Naive thymus-derived CD4-positive, alpha-beta T cell (primary cell): ENCODE measurements at regions not wholly inside any gene's neighbourhood (a gene's known extent, or its start where the extent isn't known, plus 50 kb on each side); places are given as distances from the start of the nearest gene placed in this dataset.

Source experiments
- ATAC-seq: fragments of 150-1000 bp; cut with Tn5 transposase; 2 replicates; pipeline ENCODE4 v1.10.0; 2021; ENCODE audit warnings: mild to moderate bottlenecking, moderate library complexity
- CTCF ChIA-PET: fragments of 350-600 bp; sonication (Branson Sonifier 250); formaldehyde crosslinking; loops from one replicate; lab custom pipeline; 2021; ENCODE audit warnings: antibody characterized with exemption; lab: Charles Lee
- POLR2A ChIA-PET: fragments of 350-600 bp; sonication (Branson Sonifier 250); formaldehyde crosslinking; loops from one replicate; lab custom pipeline; 2021; ENCODE audit warnings: antibody characterized with exemption, inconsistent platforms; lab: Charles Lee
- DNase-seq, 9 donors: peaks; one replicate each; pipeline versions ENCODE4 v3.0.0 to v3.0.0-alpha.2; 2020 to 2022; ENCODE audit warnings: mixed read lengths in 1 of 9
- H3K27ac ChIP-seq: one replicate; pipeline ENCODE4 v1.7.0; 2013; ENCODE audit warnings: mild to moderate bottlenecking, low read depth, low read length, moderate library complexity
- H3K27me3 ChIP-seq, 2 donors: one replicate each; pipeline ENCODE4 v1.7.0; 2013; ENCODE audit warnings: low read length in 2 of 2, mild to moderate bottlenecking in 2 of 2, moderate library complexity in 2 of 2; ENCODE audit not compliant: control insufficient read depth in 2 of 2, insufficient read depth in 2 of 2
- H3K36me3 ChIP-seq, 3 experiments: 1 replicate in 2 of 3; 2 replicates in 1 of 3; pipeline ENCODE4 v1.7.0; 2013; ENCODE audit warnings: low read length in 3 of 3, mild to moderate bottlenecking in 3 of 3, moderate library complexity in 1 of 3; ENCODE audit not compliant: insufficient read depth in 3 of 3, control insufficient read depth in 2 of 3
- H3K4me1 ChIP-seq, 2 donors: one replicate each; pipeline ENCODE4 v1.7.0; 2013; ENCODE audit warnings: low read length in 2 of 2, mild to moderate bottlenecking in 2 of 2, moderate library complexity in 1 of 2; ENCODE audit not compliant: control insufficient read depth in 2 of 2, insufficient read depth in 2 of 2
- H3K4me3 ChIP-seq: 2 replicates; pipeline ENCODE4 v1.7.0; 2013; ENCODE audit warnings: mild to moderate bottlenecking, low read length
- H3K9me3 ChIP-seq, 3 experiments: 1 replicate in 2 of 3; 2 replicates in 1 of 3; pipeline ENCODE4 v1.7.0; 2013; ENCODE audit warnings: low read length in 3 of 3; ENCODE audit not compliant: control insufficient read depth in 2 of 3
- H3K27ac Mint-ChIP-seq, 9 donors: one replicate each; pipeline ENCODE4 v1.8.0; 2020 to 2022; ENCODE audit warnings: mixed read lengths in 9 of 9, mild to moderate bottlenecking in 8 of 9, moderate library complexity in 5 of 9, inconsistent platforms in 2 of 9
- H3K27me3 Mint-ChIP-seq, 5 donors: one replicate each; pipeline ENCODE4 v1.8.0; 2021 to 2022; ENCODE audit warnings: mixed read lengths in 5 of 5, mild to moderate bottlenecking in 1 of 5
- H3K36me3 Mint-ChIP-seq, 5 donors: one replicate each; pipeline ENCODE4 v1.8.0; 2020 to 2022; ENCODE audit warnings: mixed read lengths in 5 of 5, mild to moderate bottlenecking in 3 of 5, inconsistent platforms in 1 of 5
- H3K4me1 Mint-ChIP-seq, 7 donors: one replicate each; pipeline ENCODE4 v1.8.0; 2020 to 2022; ENCODE audit warnings: mixed read lengths in 7 of 7, mild to moderate bottlenecking in 3 of 7, inconsistent platforms in 1 of 7
- H3K4me3 Mint-ChIP-seq, 10 donors: one replicate each; pipeline ENCODE4 v1.8.0; 2020 to 2022; ENCODE audit warnings: mild to moderate bottlenecking in 10 of 10, mixed read lengths in 10 of 10, moderate library complexity in 6 of 10, inconsistent platforms in 2 of 10
- H3K9me3 Mint-ChIP-seq, 11 donors: one replicate each; pipeline ENCODE4 v1.8.0; 2020 to 2022; ENCODE audit warnings: mixed read lengths in 11 of 11, mild to moderate bottlenecking in 4 of 11, inconsistent platforms in 1 of 11, moderate library complexity in 1 of 11
- intact Hi-C, 2 donors: fragments of 100-400 bp; cut with micrococcal nuclease; formaldehyde crosslinking; loops; one replicate each; pipeline ENCODE4 v1.15.1; 2023

- Histone ChIP-seq H3K36me3 (no peaks in the 10 kb centered on the region), H3K27me3 (no peaks in the 10 kb centered on the region), H3K9me3 (no peaks in the 10 kb centered on the region), H3K27ac (no peak overlapping the region), H3K4me1 (no peaks in the 10 kb centered on the region), H3K4me3 (no peak overlapping the region)
- Mint-ChIP-seq H3K4me1 (no peaks in the 10 kb centered on the region), H3K4me3 (no peak overlapping the region), H3K9me3 (peaks cover 0 to 6% (median 0%) of the 10 kb centered on the region in 11 donors), H3K27ac (no peak overlapping the region), H3K36me3 (no peaks in the 10 kb centered on the region), H3K27me3 (peaks cover 9 to 27% (median 16%) of the 10 kb centered on the region in 5 donors)
- no peak for ATAC-seq
- intact Hi-C loops, result no loop called here
- no peak for DNase-seq
- POLR2A ChIA-PET, result no interaction called here
- CTCF ChIA-PET, result no interaction called here
Observed at GRCh38 chr15:80334521-80334920, 69.7 kb upstream of the ARNT2 start.

- Histone ChIP-seq H3K4me3 (no peak overlapping the region), H3K27me3 (no peaks in the 10 kb centered on the region), H3K4me1 (no peaks in the 10 kb centered on the region), H3K27ac (no peak overlapping the region), H3K36me3 (no peaks in the 10 kb centered on the region), H3K9me3 (no peaks in the 10 kb centered on the region)
- ChIA-PET CTCF (no interaction called here), POLR2A (no interaction called here)
- intact Hi-C loops, result no loop called here
- no peak overlapping the region for H3K4me3 Mint-ChIP-seq
- H3K9me3 Mint-ChIP-seq, result peaks cover 0 to 5% (median 0%) of the 10 kb centered on the region in 11 donors
- H3K36me3 Mint-ChIP-seq, result no peaks in the 10 kb centered on the region
- no peak for DNase-seq
- no peaks in the 10 kb centered on the region for H3K4me1 Mint-ChIP-seq
- no peak for ATAC-seq
- H3K27me3 Mint-ChIP-seq, result peaks cover 14 to 56% (median 45%) of the 10 kb centered on the region in 5 donors
- no peak overlapping the region for H3K27ac Mint-ChIP-seq
Observed at GRCh38 chr15:80339601-80340000, 64.6 kb upstream of the ARNT2 start.

GRCh38 chr15:80342148-80342547, 62.0 kb upstream of the ARNT2 start:
- no peak overlapping the region for H3K27ac ChIP-seq
- no peak for ATAC-seq
- Mint-ChIP-seq H3K36me3 (no peaks in the 10 kb centered on the region), H3K4me1 (no peaks in the 10 kb centered on the region), H3K27me3 (peaks cover 13 to 68% (median 46%) of the 10 kb centered on the region in 5 donors), H3K9me3 (no peaks in the 10 kb centered on the region), H3K27ac (no peak overlapping the region), H3K4me3 (no peak overlapping the region)
- ChIA-PET CTCF (no interaction called here), POLR2A (no interaction called here)
- intact Hi-C loops, result no loop called here
- DNase-seq, result no peak
- no peak overlapping the region for H3K4me3 ChIP-seq
- H3K4me1 ChIP-seq, result no peaks in the 10 kb centered on the region
- H3K9me3 ChIP-seq, result no peaks in the 10 kb centered on the region
- no peaks in the 10 kb centered on the region for H3K36me3 ChIP-seq
- no peaks in the 10 kb centered on the region for H3K27me3 ChIP-seq

- intact Hi-C loops, result no loop called here
- POLR2A ChIA-PET, result no interaction called here
- ATAC-seq, result no peak
- no peaks in the 10 kb centered on the region for H3K9me3 ChIP-seq
- H3K4me1 ChIP-seq, result no peaks in the 10 kb centered on the region
- Mint-ChIP-seq H3K36me3 (no peaks in the 10 kb centered on the region), H3K9me3 (no peaks in the 10 kb centered on the region), H3K4me3 (no peak overlapping the region), H3K4me1 (no peaks in the 10 kb centered on the region), H3K27me3 (peaks cover 16 to 64% (median 50%) of the 10 kb centered on the region in 5 donors), H3K27ac (no peak overlapping the region)
- no peak overlapping the region for H3K27ac ChIP-seq
- H3K36me3 ChIP-seq, result no peaks in the 10 kb centered on the region
- no peak for DNase-seq
- H3K27me3 ChIP-seq, result no peaks in the 10 kb centered on the region
- CTCF ChIA-PET, result no interaction called here
- H3K4me3 ChIP-seq, result no peak overlapping the region
Observed at GRCh38 chr15:80343554-80343992, 60.6 kb upstream of the ARNT2 start.

- no peak for ATAC-seq
- H3K36me3 ChIP-seq, result no peaks in the 10 kb centered on the region
- H3K4me3 Mint-ChIP-seq, result no peak overlapping the region
- H3K4me3 ChIP-seq, result no peak overlapping the region
- no peak overlapping the region for H3K27ac ChIP-seq
- H3K27me3 ChIP-seq, result peaks cover 0 to 5% of the 10 kb centered on the region in 2 donors
- H3K4me1 ChIP-seq, result no peaks in the 10 kb centered on the region
- H3K9me3 Mint-ChIP-seq, result peaks cover 0 to 5% (median 0%) of the 10 kb centered on the region in 11 donors
- no peak overlapping the region for H3K27ac Mint-ChIP-seq
- ChIA-PET CTCF (no interaction called here), POLR2A (no interaction called here)
- H3K4me1 Mint-ChIP-seq, result no peaks in the 10 kb centered on the region
- no peaks in the 10 kb centered on the region for H3K36me3 Mint-ChIP-seq
- H3K27me3 Mint-ChIP-seq, result peaks cover 29 to 54% (median 50%) of the 10 kb centered on the region in 5 donors
- no peaks in the 10 kb centered on the region for H3K9me3 ChIP-seq
- no peak for DNase-seq
- intact Hi-C loops, result no loop called here
Observed at GRCh38 chr15:80350941-80351610, 53.1 kb upstream of the ARNT2 start.
